HG03342 (cell line): ENCODE measurements at regions not wholly inside any gene's neighbourhood (a gene's known extent, or its start where the extent isn't known, plus 50 kb on each side); places are given as distances from the start of the nearest gene placed in this dataset.

Source experiments
- ATAC-seq: cut with Tn5 transposase; IDR thresholded peaks from one replicate; pipeline ENCODE4 v1.9.1; 2021; ENCODE audit warnings: mild to moderate bottlenecking, moderate library complexity; ENCODE audit not compliant: unreplicated experiment

- ATAC-seq, result no peak
Measured at GRCh38 chr4:104418286-104418685, 76.4 kb downstream of the CXXC4 start.

- no peak for ATAC-seq
Measured at GRCh38 chr4:104417357-104417882, 77.3 kb downstream of the CXXC4 start.

GRCh38 chr4:104416725-104417356 lies 77.9 kb downstream of the CXXC4 start:
- ATAC-seq, result no peak

- no peak for ATAC-seq
Measured at GRCh38 chr4:104413487-104413886, 81.2 kb downstream of the CXXC4 start.

GRCh38 chr4:104412344-104412743 lies 82.3 kb downstream of the CXXC4 start:
- no peak for ATAC-seq

- no peak for ATAC-seq
Measured at GRCh38 chr4:104411502-104411901, 83.2 kb downstream of the CXXC4 start.

GRCh38 chr4:104408878-104409277 lies 85.8 kb downstream of the CXXC4 start:
- ATAC-seq, result no peak

- no peak for ATAC-seq
Measured at GRCh38 chr4:104404361-104404760, 90.3 kb downstream of the CXXC4 start.

- ATAC-seq, result no peak
Measured at GRCh38 chr4:104395168-104395614, 99.5 kb downstream of the CXXC4 start.

- no peak for ATAC-seq
Measured at GRCh38 chr4:104394406-104395167, 100.1 kb downstream of the CXXC4 start.

- ATAC-seq, result no peak
Measured at GRCh38 chr4:104393655-104394324, 100.9 kb downstream of the CXXC4 start.

GRCh38 chr4:104385713-104386112 lies 109.0 kb downstream of the CXXC4 start:
- ATAC-seq, result no peak

GRCh38 chr4:104382961-104383360 lies 111.7 kb downstream of the CXXC4 start:
- ATAC-seq, result no peak

- no peak for ATAC-seq
Measured at GRCh38 chr4:104381729-104382128, 113.0 kb downstream of the CXXC4 start.

GRCh38 chr4:104365618-104366017 lies 129.1 kb downstream of the CXXC4 start:
- no peak for ATAC-seq

- no peak for ATAC-seq
Measured at GRCh38 chr4:104353481-104353880, 141.2 kb downstream of the CXXC4 start.

- peak; percentile 48 for ATAC-seq
Measured at GRCh38 chr4:104352211-104352610, 142.5 kb downstream of the CXXC4 start.

GRCh38 chr4:104351706-104352105 lies 143.0 kb downstream of the CXXC4 start:
- no peak for ATAC-seq

GRCh38 chr4:104345598-104346242 lies 149.0 kb downstream of the CXXC4 start:
- ATAC-seq, result no peak

- no peak for ATAC-seq
Measured at GRCh38 chr4:104344342-104344980, 150.2 kb downstream of the CXXC4 start.

GRCh38 chr4:104334410-104334809 lies 160.3 kb downstream of the CXXC4 start:
- no peak for ATAC-seq
